ENCODE measurements at regions not wholly inside any gene's neighbourhood (a gene's known extent, or its start where the extent isn't known, plus 50 kb on each side); places are given as distances from the start of the nearest gene placed in this dataset. TPM values are rescaled to one million over a fixed set of nuclear protein-coding genes. Genes with fewer than 3 reads are reported as not detected.

DNA sequence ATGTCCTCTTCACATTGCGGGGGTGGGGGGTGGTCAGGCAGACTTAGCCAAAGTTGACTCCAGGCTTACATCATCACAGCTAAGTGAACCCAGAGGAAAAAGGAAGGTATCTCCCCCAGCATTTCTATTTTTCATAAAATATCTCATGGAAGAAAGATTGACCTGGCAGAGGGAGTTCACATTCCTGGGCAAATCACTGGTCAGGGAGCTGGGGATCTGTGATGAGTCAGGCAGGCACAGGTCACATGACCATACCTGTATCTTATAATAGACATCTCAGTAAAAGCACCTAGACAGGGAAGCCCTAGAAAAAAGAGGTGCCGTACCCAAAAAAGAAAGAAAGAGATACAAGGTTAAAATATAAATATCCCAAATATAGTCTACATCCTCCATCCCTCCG is 57.3 kb upstream of the WWC1 start:
- no peak for DNase-seq (ENCODE audit: extremely low spot score)
- WGBS = 92% methylated on average over 3 of the region's 3 CpGs
- H3K36me3 ChIP-seq (ENCODE audit: insufficient read depth) = no peaks in the 10 kb centered on the region
- no peaks in the 10 kb centered on the region for H3K4me1 ChIP-seq (ENCODE audit: insufficient read depth)
- H3K27ac ChIP-seq (ENCODE audit: low read depth) = no peak overlapping the region
- no peak overlapping the region for H3K4me3 ChIP-seq (ENCODE audit: low read depth, low read length)

DNA sequence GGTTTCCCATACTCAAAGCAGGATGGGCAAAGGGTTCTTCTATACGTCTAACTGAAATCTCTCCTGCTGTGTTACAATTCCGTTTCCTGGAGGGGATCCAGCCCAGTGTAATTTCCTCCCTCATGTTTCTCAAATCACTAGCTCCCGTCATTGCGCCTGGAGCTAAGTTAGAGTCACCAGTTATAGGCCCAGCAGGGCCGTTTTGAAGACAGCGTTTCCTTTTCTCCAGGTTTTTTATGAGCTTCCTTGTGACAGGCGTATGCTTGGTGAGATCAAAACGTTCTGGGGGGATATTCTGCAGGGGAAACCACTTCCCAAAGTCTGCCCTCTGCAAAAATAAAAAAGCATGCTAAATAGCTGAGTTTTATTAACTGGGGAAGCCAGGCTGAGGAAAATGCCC is 53.0 kb upstream of the WWC1 start:
- no peaks in the 10 kb centered on the region for H3K36me3 ChIP-seq (ENCODE audit: insufficient read depth)
- no peak for DNase-seq (ENCODE audit: extremely low spot score)
- no peak overlapping the region for H3K4me3 ChIP-seq (ENCODE audit: low read depth, low read length)
- H3K27ac ChIP-seq (ENCODE audit: low read depth) = no peak overlapping the region
- WGBS = 42% methylated on average over 8 of the region's 8 CpGs
- H3K4me1 ChIP-seq (ENCODE audit: insufficient read depth) = no peaks in the 10 kb centered on the region

DNA sequence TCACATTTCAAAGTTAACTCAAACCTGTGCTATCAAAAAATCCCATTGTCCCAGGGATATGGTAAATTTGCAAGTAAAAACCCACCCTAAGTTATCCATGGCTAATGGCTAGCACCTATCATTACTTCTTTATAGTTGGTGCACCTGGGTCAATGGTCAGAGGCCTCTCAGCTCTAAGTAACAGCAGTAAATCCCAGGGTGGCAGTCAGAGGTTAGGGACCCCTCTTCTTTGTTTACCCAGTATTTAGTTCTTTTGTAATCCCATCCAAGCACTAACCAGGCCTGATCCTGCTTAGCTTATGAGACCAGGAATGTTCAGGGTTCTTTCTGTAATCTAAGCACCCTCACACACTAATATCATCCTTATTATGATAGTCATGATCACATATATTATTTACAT is 52.1 kb upstream of the WWC1 start:
- no peak for DNase-seq (ENCODE audit: extremely low spot score)
- Histone ChIP-seq H3K36me3 (ENCODE audit: insufficient read depth) (no peaks in the 10 kb centered on the region), H3K27ac (ENCODE audit: low read depth) (no peak overlapping the region), H3K4me1 (ENCODE audit: insufficient read depth) (no peaks in the 10 kb centered on the region), H3K4me3 (ENCODE audit: low read depth, low read length) (no peak overlapping the region)

Small RNAs in the stretch of these regions (small RNA-seq; reads per million reads assigned to genes)
- not detected for gene AC026403.1
- not detected for gene RF00561
- gene RN7SKP60 = not detected
- not detected for gene RNU6-168P
- gene RNU6-209P = not detected
